ENCODE measurements at regions not wholly inside any gene's neighbourhood (a gene's known extent, or its start where the extent isn't known, plus 50 kb on each side); places are given as distances from the start of the nearest gene placed in this dataset.

GRCh38 chr7:46170792-46171191, 249.7 kb upstream of the IGFBP3 start:
- peaks cover 0 to 13% (median 0%) of the 10 kb centered on the region in 3 donors for H3K9me3 ChIP-seq (ENCODE audit: control extremely low read depth in 1 of 3, control insufficient read depth in 2 of 3, insufficient read depth in 1 of 3, low read length in 2 of 3)
- CTCF ChIA-PET, result no interaction called here
- H4K20me1 ChIP-seq (ENCODE audit: control insufficient read depth, insufficient read depth, low read length, poor library complexity, severe bottlenecking), result no peaks in the 10 kb centered on the region
- Mint-ChIP-seq H3K27me3 (no peaks in the 10 kb centered on the region), H3K27ac (no peak overlapping the region), H3K4me1 (no peaks in the 10 kb centered on the region), H3K9me3 (ENCODE audit: insufficient read depth) (no peaks in the 10 kb centered on the region), H3K4me3 (no peak overlapping the region)
- no peak overlapping the region for H3K27ac ChIP-seq (ENCODE audit: low read length in 2 of 2)
- H3K9ac ChIP-seq (ENCODE audit: low read length), result no peak overlapping the region
- ATAC-seq (ENCODE audit: low read depth), result no peak
- H3K4me1 ChIP-seq (ENCODE audit: control insufficient read depth in 2 of 2, insufficient read depth in 2 of 2, low read length in 2 of 2), result no peaks in the 10 kb centered on the region
- H3K4me2 ChIP-seq (replicated peaks; ENCODE audit: low read depth, low read length, poor library complexity, severe bottlenecking), result no peak overlapping the region
- no peaks in the 10 kb centered on the region for H3K27me3 ChIP-seq (replicated peaks in 1 of 4; ENCODE audit: control extremely low read depth in 1 of 4, control insufficient read depth in 3 of 4, insufficient read depth in 4 of 4, low read length in 3 of 4)
- intact Hi-C loops (cut with micrococcal nuclease), result no loop called here
- POLR2A ChIA-PET, result no interaction called here
- H2AFZ ChIP-seq (ENCODE audit: insufficient read depth, low read depth, low read length, poor library complexity, severe bottlenecking), result no peak overlapping the region
- no peak for DNase-seq
- TF ChIP-seq, protein P1, sequence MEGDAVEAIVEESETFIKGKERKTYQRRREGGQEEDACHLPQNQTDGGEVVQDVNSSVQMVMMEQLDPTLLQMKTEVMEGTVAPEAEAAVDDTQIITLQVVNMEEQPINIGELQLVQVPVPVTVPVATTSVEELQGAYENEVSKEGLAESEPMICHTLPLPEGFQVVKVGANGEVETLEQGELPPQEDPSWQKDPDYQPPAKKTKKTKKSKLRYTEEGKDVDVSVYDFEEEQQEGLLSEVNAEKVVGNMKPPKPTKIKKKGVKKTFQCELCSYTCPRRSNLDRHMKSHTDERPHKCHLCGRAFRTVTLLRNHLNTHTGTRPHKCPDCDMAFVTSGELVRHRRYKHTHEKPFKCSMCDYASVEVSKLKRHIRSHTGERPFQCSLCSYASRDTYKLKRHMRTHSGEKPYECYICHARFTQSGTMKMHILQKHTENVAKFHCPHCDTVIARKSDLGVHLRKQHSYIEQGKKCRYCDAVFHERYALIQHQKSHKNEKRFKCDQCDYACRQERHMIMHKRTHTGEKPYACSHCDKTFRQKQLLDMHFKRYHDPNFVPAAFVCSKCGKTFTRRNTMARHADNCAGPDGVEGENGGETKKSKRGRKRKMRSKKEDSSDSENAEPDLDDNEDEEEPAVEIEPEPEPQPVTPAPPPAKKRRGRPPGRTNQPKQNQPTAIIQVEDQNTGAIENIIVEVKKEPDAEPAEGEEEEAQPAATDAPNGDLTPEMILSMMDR (IDR thresholded peaks at IDR 0.05), result no peak
- TF ChIP-seq EZH2 (IDR thresholded peaks at IDR 0.05; ENCODE audit: borderline replicate concordance, insufficient read depth, low read depth, low read length, poor library complexity, severe bottlenecking), result no peak
- H3K36me3 ChIP-seq (replicated peaks in 1 of 2; ENCODE audit: control extremely low read depth in 1 of 2, control insufficient read depth in 1 of 2, extremely low read depth in 1 of 2, insufficient read depth in 2 of 2, low read length in 1 of 2), result no peaks in the 10 kb centered on the region
- H3K4me3 ChIP-seq (ENCODE audit: control extremely low read depth in 1 of 5, extremely low read depth in 1 of 5, insufficient read depth in 1 of 5, low read depth in 2 of 5, low read length in 4 of 5), result no peak overlapping the region
- WGBS (ENCODE audit: insufficient coverage), result no CpG with 5 or more reads among the region's 1 CpG
- no peaks in the 10 kb centered on the region for H3K79me2 ChIP-seq (ENCODE audit: control insufficient read depth, insufficient read depth, low read length)

GRCh38 chr7:46170021-46170420, 248.9 kb upstream of the IGFBP3 start:
- Mint-ChIP-seq H3K9me3 (ENCODE audit: insufficient read depth) (no peaks in the 10 kb centered on the region), H3K27ac (no peak overlapping the region), H3K4me1 (no peaks in the 10 kb centered on the region), H3K4me3 (no peak overlapping the region), H3K27me3 (no peaks in the 10 kb centered on the region)
- peaks cover 0 to 13% (median 0%) of the 10 kb centered on the region in 3 donors for H3K9me3 ChIP-seq (ENCODE audit: control extremely low read depth in 1 of 3, control insufficient read depth in 2 of 3, insufficient read depth in 1 of 3, low read length in 2 of 3)
- no peak overlapping the region for H3K27ac ChIP-seq (ENCODE audit: low read length in 2 of 2)
- ChIA-PET POLR2A (no interaction called here), CTCF (no interaction called here)
- H3K79me2 ChIP-seq (ENCODE audit: control insufficient read depth, insufficient read depth, low read length), result no peaks in the 10 kb centered on the region
- TF ChIP-seq, protein P1 (IDR thresholded peaks at IDR 0.05), result no peak
- no peak for TF ChIP-seq EZH2 (IDR thresholded peaks at IDR 0.05; ENCODE audit: borderline replicate concordance, insufficient read depth, low read depth, low read length, poor library complexity, severe bottlenecking)
- DNase-seq (no peak), ATAC-seq (ENCODE audit: low read depth) (no peak)
- no peak overlapping the region for H3K9ac ChIP-seq (ENCODE audit: low read length)
- no peaks in the 10 kb centered on the region for H3K4me1 ChIP-seq (ENCODE audit: control insufficient read depth in 2 of 2, insufficient read depth in 2 of 2, low read length in 2 of 2)
- no peak overlapping the region for H3K4me3 ChIP-seq (ENCODE audit: control extremely low read depth in 1 of 5, extremely low read depth in 1 of 5, insufficient read depth in 1 of 5, low read depth in 2 of 5, low read length in 4 of 5)
- 78% methylated on average over 1 of the region's 6 CpGs for WGBS (ENCODE audit: insufficient coverage)
- H3K36me3 ChIP-seq (replicated peaks in 1 of 2; ENCODE audit: control extremely low read depth in 1 of 2, control insufficient read depth in 1 of 2, extremely low read depth in 1 of 2, insufficient read depth in 2 of 2, low read length in 1 of 2), result no peaks in the 10 kb centered on the region
- H2AFZ ChIP-seq (ENCODE audit: insufficient read depth, low read depth, low read length, poor library complexity, severe bottlenecking), result no peak overlapping the region
- H4K20me1 ChIP-seq (ENCODE audit: control insufficient read depth, insufficient read depth, low read length, poor library complexity, severe bottlenecking), result no peaks in the 10 kb centered on the region
- no peaks in the 10 kb centered on the region for H3K27me3 ChIP-seq (replicated peaks in 1 of 4; ENCODE audit: control extremely low read depth in 1 of 4, control insufficient read depth in 3 of 4, insufficient read depth in 4 of 4, low read length in 3 of 4)
- intact Hi-C loops (cut with micrococcal nuclease), result no loop called here
- no peak overlapping the region for H3K4me2 ChIP-seq (replicated peaks; ENCODE audit: low read depth, low read length, poor library complexity, severe bottlenecking)
